Left colon (tissue), 2 donors: ENCODE measurements at regions not wholly inside any gene's neighbourhood (a gene's known extent, or its start where the extent isn't known, plus 50 kb on each side); places are given as distances from the start of the nearest gene placed in this dataset.
"Not testable (repeated sequence)": the region's sequence is repeated elsewhere in the genome, so short reads cannot be mapped to it uniquely, and the experiment has no call there.

Experiments used
- ATAC-seq: fragments of 200-7000 bp; cut with Tn5 transposase; one replicate; pipeline ENCODE4 v1.9.1; 2020; ENCODE audit warnings: mild to moderate bottlenecking, moderate library complexity
- DNase-seq, 2 donors: peaks; one replicate each; pipeline ENCODE4 v3.0.0-alpha.2; 2020
- intact Hi-C, 2 donors: fragments of 100-400 bp; cut with DNase I in 1 of 2; cut with micrococcal nuclease in 1 of 2; formaldehyde crosslinking; loops; one replicate each; pipeline versions ENCODE4 v1.11.2 to v1.14.0; 2022; cut with DNase I, micrococcal nuclease
- donor health status: DM: no; HTN: no; CAD: no.
- donor health status: DM: yes; HTN: yes; CAD: no.

GRCh38 chr1:234918961-234919761, 209.5 kb downstream of the TOMM20 start:
- ATAC-seq: peak; percentile 12
- intact Hi-C loops: no loop called here
- peak in 1 of 2 donors; percentile 31 for DNase-seq

DNA sequence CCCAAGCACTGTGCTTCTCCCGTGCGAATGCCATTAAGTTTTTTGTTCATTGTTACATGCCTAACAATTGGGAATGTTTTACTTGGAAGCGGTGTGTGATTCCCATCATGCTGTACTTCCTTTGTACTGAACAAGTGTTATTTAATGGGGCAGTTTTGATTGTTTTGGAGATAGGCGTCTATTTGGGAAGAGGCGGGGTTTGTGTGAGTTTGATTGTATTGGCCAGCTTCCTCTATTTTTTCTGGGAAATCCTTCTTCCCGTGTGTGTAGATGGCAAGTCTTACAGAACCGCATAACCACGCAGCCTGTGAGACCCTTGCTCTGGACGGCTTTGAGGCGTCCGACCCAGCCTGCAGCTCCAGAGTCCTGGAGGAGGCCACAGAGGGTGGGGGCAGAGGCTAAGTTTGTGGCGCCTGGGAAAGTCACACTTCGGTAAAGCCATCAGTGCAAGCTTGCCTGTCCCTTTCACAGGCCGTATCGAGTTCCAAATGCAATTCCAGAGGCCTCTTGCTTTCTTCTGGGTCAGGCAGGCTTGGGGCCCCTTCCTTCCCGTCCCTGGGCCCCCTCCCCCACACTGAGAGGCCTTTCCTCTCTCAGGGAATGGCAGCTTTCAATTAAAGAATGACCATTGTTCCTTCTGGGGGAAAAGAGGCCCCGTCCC, 210.3 kb downstream of the TOMM20 start:
- intact Hi-C loops: no loop called here
- ATAC-seq (peak; percentile 72), DNase-seq (peak in 1 of 2 donors; percentile 43)

- ATAC-seq (no peak), DNase-seq (peak in 1 of 2 donors; percentile 31)
- intact Hi-C loops: no loop called here
Observed at GRCh38 chr1:234917495-234918180, 211.0 kb downstream of the TOMM20 start.

DNA sequence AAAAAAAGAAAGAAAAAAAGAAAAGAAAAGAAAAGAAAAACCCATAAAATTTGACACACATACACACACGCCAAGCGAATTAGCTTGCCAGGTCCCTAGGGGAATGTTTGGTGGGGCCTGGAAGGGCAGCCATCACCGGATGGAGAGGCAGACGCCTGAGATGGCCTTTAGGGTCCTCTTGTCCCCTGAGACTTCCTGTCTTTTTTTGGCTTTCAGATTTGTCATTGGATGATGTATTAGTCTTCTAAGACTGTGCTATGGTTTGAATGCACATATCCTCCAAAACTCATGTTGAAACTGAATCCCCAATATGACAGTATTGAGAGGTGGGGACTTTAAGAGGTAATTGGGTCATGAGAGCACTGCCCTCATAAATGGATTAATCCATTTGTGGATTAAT, 211.8 kb downstream of the TOMM20 start:
- ATAC-seq (no peak), DNase-seq (peak in 1 of 2 donors; percentile 21)
- intact Hi-C loops: no loop called here

- ATAC-seq (peak; percentile 45), DNase-seq (peak in 1 of 2 donors; percentile 49)
- intact Hi-C loops: no loop called here
Observed at GRCh38 chr1:234915924-234916675, 212.5 kb downstream of the TOMM20 start.

DNA sequence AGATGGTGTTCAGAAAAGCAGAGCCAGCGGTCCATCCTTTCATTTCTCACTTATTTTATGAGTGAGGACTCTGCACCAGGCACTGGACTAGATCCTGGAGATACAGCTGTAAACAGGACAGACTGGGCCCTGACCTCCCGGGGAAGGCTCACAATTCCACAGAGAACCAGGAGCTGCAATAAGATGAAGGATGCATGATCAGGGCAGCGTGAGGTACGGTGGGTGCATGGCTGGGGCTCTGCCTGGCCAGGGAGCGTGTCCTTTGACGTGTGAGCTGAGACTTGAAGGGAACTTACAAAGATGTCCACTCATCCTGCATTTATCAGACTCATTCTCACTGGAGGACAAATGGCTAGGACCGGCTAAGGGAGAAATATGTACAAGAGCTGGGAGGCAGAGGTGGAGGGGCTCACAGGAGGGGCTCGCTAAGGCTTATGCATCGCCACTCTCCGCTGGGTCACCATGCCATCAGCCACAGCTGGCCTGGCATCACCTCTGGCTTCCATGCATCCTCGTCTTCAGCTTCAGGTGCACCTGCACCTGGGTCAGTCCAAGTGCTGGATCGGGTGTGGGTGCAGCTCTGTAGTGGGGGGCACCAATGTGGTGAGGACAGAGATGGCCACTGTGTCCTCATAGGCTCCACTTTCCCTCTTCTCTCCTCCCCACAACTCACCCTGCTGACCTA, 213.9 kb downstream of the TOMM20 start:
- DNase-seq: peak in 1 of 2 donors; percentile 23

DNA sequence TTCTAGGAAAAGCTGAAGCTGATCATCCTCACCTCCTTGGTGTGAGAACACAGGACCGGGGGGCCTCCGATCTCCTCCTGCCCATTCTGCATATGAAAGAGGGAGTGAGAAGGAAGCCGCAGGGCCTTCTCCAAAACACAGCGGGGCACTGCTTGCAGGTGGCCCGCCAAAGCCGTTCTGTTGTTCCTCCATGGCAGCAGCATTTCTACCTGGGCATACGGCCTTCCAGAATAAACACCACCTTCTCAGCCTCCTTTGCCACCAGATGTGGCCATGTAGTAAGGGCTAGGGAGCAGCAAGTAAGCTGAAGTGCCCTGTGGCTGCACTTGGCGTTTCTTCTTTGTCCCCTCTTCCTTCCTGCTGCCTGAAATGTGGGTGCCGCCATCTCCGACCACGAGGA, 214.9 kb downstream of the TOMM20 start:
- DNase-seq (peak in 1 of 2 donors; percentile 21), ATAC-seq (no peak)
- intact Hi-C loops: no loop called here

More for the DNA sequence above, 213.9 kb downstream of the TOMM20 start:
- intact Hi-C loops: no loop called here
- ATAC-seq: no peak

GRCh38 chr1:234913278-234913649, 215.4 kb downstream of the TOMM20 start:
- no peak for ATAC-seq
- intact Hi-C loops: no loop called here
- peak in 1 of 2 donors; percentile 8 for DNase-seq

- peak in 1 of 2 donors; percentile 18 for DNase-seq
- intact Hi-C loops: no loop called here
- no peak for ATAC-seq
Observed at GRCh38 chr1:234912548-234913277, 215.9 kb downstream of the TOMM20 start.

GRCh38 chr1:234911787-234912186, 216.8 kb downstream of the TOMM20 start:
- ATAC-seq: no peak
- intact Hi-C loops: no loop called here

GRCh38 chr1:234911136-234911535, 217.5 kb downstream of the TOMM20 start:
- intact Hi-C loops, DNase-seq, ATAC-seq: not testable (repeated sequence)

More at GRCh38 chr1:234911787-234912186, 216.8 kb downstream of the TOMM20 start:
- DNase-seq: no peak

GRCh38 chr1:234909851-234910250, 218.8 kb downstream of the TOMM20 start:
- ATAC-seq (no peak), DNase-seq (no peak)
- intact Hi-C loops: no loop called here

DNA sequence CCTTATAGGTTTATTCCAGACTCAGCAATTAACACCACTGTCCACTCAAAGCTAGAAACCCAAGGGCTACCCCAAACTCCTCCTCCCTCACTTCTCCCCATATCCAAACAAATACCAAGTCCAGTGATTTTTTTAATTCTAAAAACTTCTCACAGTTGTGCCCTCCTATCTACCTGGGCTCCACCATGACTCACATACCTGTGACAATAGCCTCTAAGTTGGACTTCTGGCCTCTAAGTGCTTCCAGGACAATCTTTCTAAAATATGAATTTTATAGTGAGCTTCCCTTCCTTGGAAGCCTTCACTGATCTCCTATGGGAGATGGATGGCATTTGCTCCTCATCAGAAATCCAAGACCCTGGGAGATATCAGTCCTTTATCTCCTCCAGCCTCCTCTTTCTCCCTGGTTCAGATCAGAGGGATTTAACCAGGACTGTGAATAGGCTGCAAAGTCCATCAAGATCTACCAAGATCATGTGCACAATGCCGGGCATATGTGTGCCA, 219.3 kb downstream of the TOMM20 start:
- DNase-seq (no peak), ATAC-seq (peak; percentile 61)
- intact Hi-C loops: no loop called here

- DNase-seq (no peak), ATAC-seq (no peak)
- intact Hi-C loops: no loop called here
Observed at GRCh38 chr1:234908571-234908970, 220.1 kb downstream of the TOMM20 start.

- intact Hi-C loops: no loop called here
- ATAC-seq: peak; percentile 83
- DNase-seq: no peak
Observed at GRCh38 chr1:234907940-234908405, 220.7 kb downstream of the TOMM20 start.

DNA sequence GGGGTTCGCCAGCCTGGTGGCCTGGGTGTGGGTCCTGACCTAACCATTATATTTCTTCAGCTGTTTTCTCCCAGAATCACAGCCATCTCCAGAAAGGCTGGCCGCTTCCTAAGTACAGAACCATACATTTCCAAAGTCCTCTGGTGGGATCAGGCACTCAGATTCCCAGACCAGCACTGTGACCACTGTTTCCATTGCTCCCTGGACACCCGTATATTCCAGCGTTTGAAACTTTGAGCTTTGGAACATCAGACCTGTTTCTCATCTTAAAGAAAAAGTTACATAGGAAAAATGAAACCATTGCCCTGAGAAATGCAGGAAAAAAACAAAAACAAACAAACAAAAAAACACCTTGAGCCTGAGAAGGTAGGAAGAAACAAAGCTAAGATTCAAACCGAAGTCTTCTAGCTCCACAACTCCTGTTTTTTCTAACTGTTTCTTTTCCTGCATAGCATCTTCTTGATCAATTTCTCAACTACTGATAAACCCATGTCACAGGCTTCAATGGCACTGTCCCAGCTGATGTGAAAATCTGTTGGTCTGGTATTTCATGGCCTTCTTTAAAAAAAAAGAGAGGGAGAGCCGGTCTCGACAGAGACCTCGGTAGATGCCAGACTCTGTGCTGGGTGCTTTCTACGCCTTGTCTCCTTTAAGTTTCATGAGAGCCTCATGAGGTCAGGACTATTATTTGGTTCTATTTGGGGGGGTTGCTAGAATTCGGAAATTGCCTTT, 221.3 kb downstream of the TOMM20 start:
- intact Hi-C loops: no loop called here
- DNase-seq: no peak
- ATAC-seq: peak; percentile 30

DNA sequence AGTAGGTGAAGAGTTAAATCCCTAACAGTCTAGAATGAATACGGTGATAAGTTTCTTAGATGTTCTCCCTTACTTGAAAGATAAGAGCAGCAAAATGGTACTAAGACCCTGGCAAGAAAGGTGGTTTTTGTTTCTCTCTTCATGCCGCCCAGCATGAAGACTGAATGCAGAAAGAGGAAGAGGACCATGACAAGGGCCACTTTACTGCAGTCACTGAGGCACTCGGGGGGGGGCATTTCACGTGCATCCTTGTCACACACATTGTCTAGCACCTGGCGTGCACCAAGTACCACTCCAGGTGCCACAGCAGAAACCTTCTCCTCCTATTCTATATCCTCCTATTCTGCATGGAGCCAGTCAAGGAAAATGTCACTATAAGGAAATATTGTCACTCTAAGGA, 222.0 kb downstream of the TOMM20 start:
- intact Hi-C loops: no loop called here
- no peak for DNase-seq
- no peak for ATAC-seq
